RWPE1 (cell line): ENCODE measurements at regions not wholly inside any gene's neighbourhood (a gene's known extent, or its start where the extent isn't known, plus 50 kb on each side); places are given as distances from the start of the nearest gene placed in this dataset.

Experiments used
- CTCF ChIA-PET: fragments of 350-600 bp; sonication (Branson Sonifier 250); formaldehyde crosslinking; extraction: SDS; loops from one replicate; lab custom pipeline; 2021; lab: Yijun Ruan, JAX
- POLR2A ChIA-PET: fragments of 400-600 bp; formaldehyde crosslinking; extraction: SDS; loops from one replicate; lab custom pipeline; 2020; ENCODE audit warnings: antibody characterized with exemption; ENCODE audit not compliant: low non-redundant PET; lab: Yijun Ruan, JAX
- DNase-seq: peaks from one replicate; pipeline ENCODE4 v3.0.0; 2012; ENCODE audit warnings: low spot score
- H3K27ac ChIP-seq: fragments of 450-650 bp; 2 replicates; pipeline ENCODE4 v1.5.1; 2017
- CTCF ChIP-seq: fragments of 450-650 bp; conservative IDR thresholded peaks from 2 replicates; pipeline ENCODE4 v1.5.1; 2017; ENCODE audit warnings: low read depth, mild to moderate bottlenecking

GRCh38 chr2:71794611-71795010, 341.2 kb downstream of the DYSF start:
- no peak for TF ChIP-seq CTCF
- ChIA-PET CTCF (interaction anchor here (1.3 kb wide), 1 partner anchor 9 kb away, joined by 4 read pairs; no protein-coding TSS in a partner anchor), POLR2A (no interaction called here)
- no peak for DNase-seq
- H3K27ac ChIP-seq, result no peak overlapping the region

- ChIA-PET POLR2A (no interaction called here), CTCF (no interaction called here)
- H3K27ac ChIP-seq, result no peak overlapping the region
- no peak for TF ChIP-seq CTCF
- DNase-seq, result no peak
Measured at GRCh38 chr2:71793926-71794325, 340.6 kb downstream of the DYSF start.

GRCh38 chr2:71792926-71793761, 339.8 kb downstream of the DYSF start:
- TF ChIP-seq CTCF, result no peak
- ChIA-PET CTCF (interaction anchor here (0.5 kb wide), 1 partner anchor 195 kb away, joined by 3 read pairs; no protein-coding TSS in a partner anchor), POLR2A (no interaction called here)
- no peak overlapping the region for H3K27ac ChIP-seq
- DNase-seq, result no peak

- H3K27ac ChIP-seq, result no peak overlapping the region
- ChIA-PET POLR2A (no interaction called here), CTCF (no interaction called here)
- no peak for DNase-seq
- no peak for TF ChIP-seq CTCF
Measured at GRCh38 chr2:71791501-71792135, 338.3 kb downstream of the DYSF start.

GRCh38 chr2:71791061-71791450, 337.7 kb downstream of the DYSF start:
- DNase-seq, result no peak
- TF ChIP-seq CTCF, result no peak
- ChIA-PET POLR2A (no interaction called here), CTCF (interaction anchor here (0.5 kb wide), 1 partner anchor 25 kb away, joined by 7 read pairs; no protein-coding TSS in a partner anchor)
- no peak overlapping the region for H3K27ac ChIP-seq

GRCh38 chr2:71790226-71791060, 337.1 kb downstream of the DYSF start:
- no peak for TF ChIP-seq CTCF
- H3K27ac ChIP-seq, result no peak overlapping the region
- POLR2A ChIA-PET, result no interaction called here
- DNase-seq, result no peak
- CTCF ChIA-PET, result interaction anchor here (0.5 to 0.6 kb wide), 3 partner anchors 24 to 205 kb away, joined by 3 to 7 read pairs (median 4); no protein-coding TSS in a partner anchor
